ENCODE measurements at regions not wholly inside any gene's neighbourhood (a gene's known extent, or its start where the extent isn't known, plus 50 kb on each side); places are given as distances from the start of the nearest gene placed in this dataset.

- DNase-seq (no peak), ATAC-seq (no peak)
- in situ Hi-C loops (cut with MboI; ENCODE audit: low sequenced_read_pairs in 4 of 4): no loop called here
- intact Hi-C loops (cut with DNase I; ENCODE audit: low total_unique reads): no loop called here
- H3K4me1 ChIP-seq: no peaks in the 10 kb centered on the region
- H3K27me3 ChIP-seq: no peaks in the 10 kb centered on the region
- no peak overlapping the region for H3K4me3 ChIP-seq
- no peak overlapping the region for H3K27ac ChIP-seq
- H3K36me3 ChIP-seq: no peaks in the 10 kb centered on the region
- TF ChIP-seq CTCF (IDR thresholded peaks at IDR 0.05 in 4 of 5, conservative IDR thresholded peaks at IDR 0.05 in 1 of 5) (no peak), POLR2A (IDR thresholded peaks at IDR 0.05) (no peak)
- H3K9me3 ChIP-seq: peaks cover 0 to 7% (median 0%) of the 10 kb centered on the region in 3 donors
Measured at GRCh38 chr11:104352036-104352435, 188.1 kb upstream of the PDGFD start.

- Histone ChIP-seq H3K27me3 (no peaks in the 10 kb centered on the region), H3K4me1 (no peaks in the 10 kb centered on the region), H3K9me3 (no peaks in the 10 kb centered on the region), H3K27ac (no peak overlapping the region), H3K4me3 (no peak overlapping the region), H3K36me3 (no peaks in the 10 kb centered on the region)
- ATAC-seq (no peak), DNase-seq (no peak)
- TF ChIP-seq POLR2A (IDR thresholded peaks at IDR 0.05) (no peak), CTCF (IDR thresholded peaks at IDR 0.05 in 4 of 5, conservative IDR thresholded peaks at IDR 0.05 in 1 of 5) (no peak)
- intact Hi-C loops (cut with DNase I; ENCODE audit: low total_unique reads) (no loop called here), in situ Hi-C loops (cut with MboI; ENCODE audit: low sequenced_read_pairs in 4 of 4) (no loop called here)
Measured at GRCh38 chr11:104343578-104343977, 179.6 kb upstream of the PDGFD start.

GRCh38 chr11:104340590-104340989 is 176.6 kb upstream of the PDGFD start:
- TF ChIP-seq CTCF (IDR thresholded peaks at IDR 0.05 in 4 of 5, conservative IDR thresholded peaks at IDR 0.05 in 1 of 5): no peak
- in situ Hi-C loops (cut with MboI; ENCODE audit: low sequenced_read_pairs in 4 of 4): no loop called here

GRCh38 chr11:104339380-104339831 is 175.5 kb upstream of the PDGFD start:
- in situ Hi-C loops (cut with MboI; ENCODE audit: low sequenced_read_pairs in 4 of 4): no loop called here
- Histone ChIP-seq H3K27ac (no peak overlapping the region), H3K27me3 (no peaks in the 10 kb centered on the region), H3K9me3 (no peaks in the 10 kb centered on the region), H3K4me1 (no peaks in the 10 kb centered on the region), H3K4me3 (no peak overlapping the region), H3K36me3 (no peaks in the 10 kb centered on the region)
- no peak for ATAC-seq
- DNase-seq: no peak
- TF ChIP-seq CTCF (IDR thresholded peaks at IDR 0.05 in 4 of 5, conservative IDR thresholded peaks at IDR 0.05 in 1 of 5) (no peak), POLR2A (IDR thresholded peaks at IDR 0.05) (no peak)
- intact Hi-C loops (cut with DNase I; ENCODE audit: low total_unique reads): no loop called here

More at GRCh38 chr11:104340590-104340989, 176.6 kb upstream of the PDGFD start:
- no peak overlapping the region for H3K4me3 ChIP-seq
- no peaks in the 10 kb centered on the region for H3K4me1 ChIP-seq
- H3K27me3 ChIP-seq: no peaks in the 10 kb centered on the region
- DNase-seq (no peak), ATAC-seq (no peak)
- H3K9me3 ChIP-seq: no peaks in the 10 kb centered on the region
- H3K36me3 ChIP-seq: no peaks in the 10 kb centered on the region
- intact Hi-C loops (cut with DNase I; ENCODE audit: low total_unique reads): no loop called here
- no peak overlapping the region for H3K27ac ChIP-seq

- TF ChIP-seq CTCF (IDR thresholded peaks at IDR 0.05 in 4 of 5, conservative IDR thresholded peaks at IDR 0.05 in 1 of 5) (no peak), POLR2A (IDR thresholded peaks at IDR 0.05) (no peak)
- Histone ChIP-seq H3K27ac (no peak overlapping the region), H3K27me3 (no peaks in the 10 kb centered on the region), H3K9me3 (no peaks in the 10 kb centered on the region), H3K4me1 (no peaks in the 10 kb centered on the region), H3K4me3 (no peak overlapping the region), H3K36me3 (no peaks in the 10 kb centered on the region)
- DNase-seq (no peak), ATAC-seq (no peak)
- in situ Hi-C loops (cut with MboI; ENCODE audit: low sequenced_read_pairs in 4 of 4) (no loop called here), intact Hi-C loops (cut with DNase I; ENCODE audit: low total_unique reads) (no loop called here)
Measured at GRCh38 chr11:104338186-104338585, 174.2 kb upstream of the PDGFD start.
